Neuronal stem cell (in vitro differentiated cells): ENCODE measurements at regions not wholly inside any gene's neighbourhood (a gene's known extent, or its start where the extent isn't known, plus 50 kb on each side); places are given as distances from the start of the nearest gene placed in this dataset.

ENCODE experiments used
- DNase-seq: peaks from one replicate; pipeline ENCODE4 v3.0.0-alpha.2; 2013; ENCODE audit warnings: low spot score
- H2AFZ ChIP-seq: one replicate; pipeline ENCODE4 v1.6.1; 2013; ENCODE audit warnings: mild to moderate bottlenecking, low read length, inconsistent platforms
- H2AK5ac ChIP-seq: 2 replicates; pipeline ENCODE4 v1.6.1; 2013; ENCODE audit warnings: low read depth, mild to moderate bottlenecking, inconsistent platforms, low read length, moderate library complexity, mixed read lengths
- H2BK120ac ChIP-seq: 2 replicates; pipeline ENCODE4 v1.6.1; 2013; ENCODE audit warnings: low read depth, mild to moderate bottlenecking, inconsistent platforms, low read length, moderate library complexity, mixed read lengths
- H2BK12ac ChIP-seq: one replicate; pipeline ENCODE4 v1.6.1; 2013; ENCODE audit warnings: low read length, inconsistent platforms
- H2BK15ac ChIP-seq: 2 replicates; pipeline ENCODE4 v1.6.1; 2013; ENCODE audit warnings: mild to moderate bottlenecking, low read length, inconsistent platforms, mixed read lengths
- H2BK5ac ChIP-seq: one replicate; pipeline ENCODE4 v1.6.1; 2013; ENCODE audit warnings: inconsistent platforms, mild to moderate bottlenecking, low read length, moderate library complexity
- H3K14ac ChIP-seq: one replicate; pipeline ENCODE4 v1.6.1; 2013; ENCODE audit warnings: low read length, inconsistent platforms
- H3K18ac ChIP-seq: 2 replicates; pipeline ENCODE4 v1.6.1; 2013; ENCODE audit warnings: low read length, inconsistent platforms
- H3K23ac ChIP-seq: 2 replicates; pipeline ENCODE4 v1.6.1; 2013; ENCODE audit warnings: low read depth, mild to moderate bottlenecking, mixed read lengths, low read length, inconsistent platforms; ENCODE audit not compliant: poor library complexity
- H3K27ac ChIP-seq: replicated peaks from 3 replicates; pipeline ENCODE4 v1.5.1; 2013; ENCODE audit warnings: low read length, inconsistent platforms
- H3K27me3 ChIP-seq, 3 experiments: 2 replicates each; pipeline ENCODE4 v1.6.1; 2013; ENCODE audit warnings: low read length in 3 of 3, mild to moderate bottlenecking in 2 of 3, inconsistent platforms in 1 of 3, low read depth in 1 of 3, mixed read lengths in 1 of 3, moderate library complexity in 1 of 3; ENCODE audit not compliant: control insufficient read depth in 3 of 3, insufficient read depth in 3 of 3
- H3K36me3 ChIP-seq, 2 donors: replicated peaks in 1 of 2; 2 replicates each; pipeline ENCODE4 v1.6.1; 2013; ENCODE audit warnings: low read length in 2 of 2; ENCODE audit not compliant: control insufficient read depth in 2 of 2, insufficient read depth in 2 of 2
- H3K4ac ChIP-seq: 2 replicates; pipeline ENCODE4 v1.6.1; 2013; ENCODE audit warnings: inconsistent platforms, mild to moderate bottlenecking, low read length, moderate library complexity
- H3K4me1 ChIP-seq, 2 donors: 1 replicate in 1 of 2; 2 replicates in 1 of 2; pipeline ENCODE4 v1.6.1; 2013; ENCODE audit warnings: low read length in 2 of 2, low read depth in 1 of 2; ENCODE audit not compliant: control insufficient read depth in 2 of 2, insufficient read depth in 1 of 2
- H3K4me2 ChIP-seq: one replicate; pipeline ENCODE4 v1.6.1; 2013; ENCODE audit warnings: mild to moderate bottlenecking, low read length, inconsistent platforms; ENCODE audit not compliant: insufficient read depth, poor library complexity, severe bottlenecking
- H3K4me3 ChIP-seq, 2 donors: 2 replicates each; pipeline ENCODE4 v1.5.1; 2013; ENCODE audit warnings: low read length in 2 of 2, mild to moderate bottlenecking in 2 of 2, inconsistent platforms in 1 of 2, moderate library complexity in 1 of 2
- H3K79me1 ChIP-seq: one replicate; pipeline ENCODE4 v1.6.1; 2013; ENCODE audit warnings: low read depth, mild to moderate bottlenecking, inconsistent platforms, low read length, moderate library complexity
- H3K9ac ChIP-seq: one replicate; pipeline ENCODE4 v1.6.1; 2013; ENCODE audit warnings: mild to moderate bottlenecking, low read depth, low read length, inconsistent platforms; ENCODE audit not compliant: poor library complexity
- H3K9me3 ChIP-seq, 2 donors: replicated peaks in 1 of 2; 2 replicates each; pipeline versions ENCODE3 to v1.6.1; 2013; ENCODE audit warnings: low read length in 2 of 2, mild to moderate bottlenecking in 2 of 2, inconsistent platforms in 1 of 2, low read depth in 1 of 2, mixed read lengths in 1 of 2, moderate library complexity in 1 of 2; ENCODE audit not compliant: control insufficient read depth in 2 of 2, insufficient read depth in 1 of 2
- H4K8ac ChIP-seq: one replicate; pipeline ENCODE4 v1.6.1; 2013; ENCODE audit warnings: low read depth, mild to moderate bottlenecking, inconsistent platforms, low read length, moderate library complexity
- H4K91ac ChIP-seq: one replicate; pipeline ENCODE4 v1.6.1; 2013; ENCODE audit warnings: low read length, low read depth, mild to moderate bottlenecking, inconsistent platforms; ENCODE audit not compliant: poor library complexity
- WGBS, 2 donors: extraction: QIAGEN DNeasy Blood & Tissue Kit; methylation state at CpG; one replicate each; pipeline ENCODE4 v1.1.7; 2013; ENCODE audit warnings: missing lambda C conversion rate in 2 of 2, mixed read lengths in 1 of 2; ENCODE audit not compliant: insufficient read length in 2 of 2, insufficient replicate concordance in 1 of 2; ENCODE audit errors: extremely low coverage in 2 of 2; 5-methylcytosine and 5-hydroxymethylcytosine counted together

DNA sequence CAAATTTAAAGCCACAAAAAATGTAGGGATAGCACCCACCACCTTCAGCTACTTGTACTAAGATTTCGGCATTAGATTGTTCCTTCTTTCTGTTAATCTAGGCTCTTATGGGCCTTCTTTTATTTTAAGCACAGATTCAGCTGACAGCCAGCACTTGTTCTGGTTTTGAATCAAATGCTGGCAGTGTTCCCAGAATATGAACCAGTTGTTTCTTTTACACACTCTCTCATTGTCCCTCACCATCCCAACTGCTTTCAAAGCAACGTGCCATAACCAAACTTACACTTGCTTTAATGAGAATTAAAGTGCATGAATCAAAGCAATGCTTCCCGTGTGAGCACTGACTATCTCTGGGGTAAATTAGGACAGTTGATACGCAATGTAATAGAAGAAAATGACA is 744.5 kb upstream of the FAM241A start:
- Histone ChIP-seq H4K8ac (no peak overlapping the region), H3K27ac (no peak overlapping the region), H3K79me1 (no peaks in the 10 kb centered on the region), H3K23ac (no peak overlapping the region), H2BK5ac (no peak overlapping the region), H2BK15ac (no peak overlapping the region), H3K27me3 (no peaks in the 10 kb centered on the region), H3K4ac (no peak overlapping the region), H2BK12ac (no peak overlapping the region), H4K91ac (no peak overlapping the region), H2AK5ac (no peak overlapping the region), H3K36me3 (no peaks in the 10 kb centered on the region), H3K4me2 (no peak overlapping the region), H2AFZ (no peak overlapping the region), H3K9me3 (no peaks in the 10 kb centered on the region), H3K18ac (no peak overlapping the region), H3K14ac (no peak overlapping the region), H3K4me3 (no peak overlapping the region), H3K4me1 (no peaks in the 10 kb centered on the region), H3K9ac (no peak overlapping the region), H2BK120ac (no peak overlapping the region)
- no CpG with 5 or more reads among the region's 4 CpGs for WGBS, 2 donors
- DNase-seq, result no peak

- no CpG with 5 or more reads among the region's 3 CpGs for WGBS, 2 donors
- Histone ChIP-seq H3K23ac (no peak overlapping the region), H4K8ac (no peak overlapping the region), H3K14ac (no peak overlapping the region), H3K79me1 (no peaks in the 10 kb centered on the region), H3K4ac (no peak overlapping the region), H3K9ac (no peak overlapping the region), H3K4me2 (no peak overlapping the region), H3K27me3 (no peaks in the 10 kb centered on the region), H3K4me1 (no peaks in the 10 kb centered on the region), H3K36me3 (no peaks in the 10 kb centered on the region), H2BK5ac (no peak overlapping the region), H2BK12ac (no peak overlapping the region), H2AFZ (no peak overlapping the region), H3K4me3 (no peak overlapping the region), H3K9me3 (no peaks in the 10 kb centered on the region), H3K27ac (no peak overlapping the region), H2BK15ac (no peak overlapping the region), H3K18ac (no peak overlapping the region), H4K91ac (no peak overlapping the region), H2BK120ac (no peak overlapping the region), H2AK5ac (no peak overlapping the region)
- no peak for DNase-seq
Observed at GRCh38 chr4:111404673-111405072, 740.6 kb upstream of the FAM241A start.

GRCh38 chr4:111405989-111406388 is 739.3 kb upstream of the FAM241A start:
- Histone ChIP-seq H2AK5ac (no peak overlapping the region), H3K9ac (no peak overlapping the region), H2AFZ (no peak overlapping the region), H4K8ac (no peak overlapping the region), H2BK120ac (no peak overlapping the region), H2BK5ac (no peak overlapping the region), H3K36me3 (no peaks in the 10 kb centered on the region), H2BK12ac (no peak overlapping the region), H3K4me1 (no peaks in the 10 kb centered on the region), H3K27ac (no peak overlapping the region), H4K91ac (no peak overlapping the region), H3K9me3 (no peaks in the 10 kb centered on the region), H3K4me2 (no peak overlapping the region), H3K18ac (no peak overlapping the region), H3K4ac (no peak overlapping the region), H3K23ac (no peak overlapping the region), H3K79me1 (no peaks in the 10 kb centered on the region), H3K14ac (no peak overlapping the region), H2BK15ac (no peak overlapping the region), H3K27me3 (no peaks in the 10 kb centered on the region), H3K4me3 (no peak overlapping the region)
- no peak for DNase-seq
- no CpG with 5 or more reads among the region's 5 CpGs for WGBS, 2 donors

- H2BK5ac ChIP-seq, result no peak overlapping the region
- no peak overlapping the region for H3K4me3 ChIP-seq
- H3K79me1 ChIP-seq, result no peaks in the 10 kb centered on the region
- H2AFZ ChIP-seq, result no peak overlapping the region
- H3K4ac ChIP-seq, result no peak overlapping the region
- no peak for DNase-seq
- no peak overlapping the region for H3K18ac ChIP-seq
- H3K14ac ChIP-seq, result no peak overlapping the region
- H2BK120ac ChIP-seq, result no peak overlapping the region
- H3K4me1 ChIP-seq, result no peaks in the 10 kb centered on the region
- no peaks in the 10 kb centered on the region for H3K9me3 ChIP-seq
- H3K27ac ChIP-seq, result no peak overlapping the region
- H2AK5ac ChIP-seq, result no peak overlapping the region
- no peak overlapping the region for H3K4me2 ChIP-seq
- no peak overlapping the region for H3K9ac ChIP-seq
- no peak overlapping the region for H4K91ac ChIP-seq
- no peak overlapping the region for H3K23ac ChIP-seq
- H2BK12ac ChIP-seq, result no peak overlapping the region
- no peaks in the 10 kb centered on the region for H3K27me3 ChIP-seq
- no peak overlapping the region for H2BK15ac ChIP-seq
- no peak overlapping the region for H4K8ac ChIP-seq
- H3K36me3 ChIP-seq, result no peaks in the 10 kb centered on the region
Observed at GRCh38 chr4:111410571-111410970, 734.7 kb upstream of the FAM241A start.
